ENCODE measurements at regions not wholly inside any gene's neighbourhood (a gene's known extent, or its start where the extent isn't known, plus 50 kb on each side); places are given as distances from the start of the nearest gene placed in this dataset.

GRCh38 chr5:86155796-86156195, 461.9 kb upstream of the COX7C start:
- no peak for DNase-seq (ENCODE audit: low read depth)
- TF ChIP-seq CTCF (conservative IDR thresholded peaks at IDR 0.05; ENCODE audit: low read depth, low read length) = no peak
- no peak overlapping the region for H3K4me3 ChIP-seq (ENCODE audit: low read length)

GRCh38 chr5:86170194-86170593, 447.5 kb upstream of the COX7C start:
- no peak for TF ChIP-seq CTCF (conservative IDR thresholded peaks at IDR 0.05; ENCODE audit: low read depth, low read length)
- DNase-seq (ENCODE audit: low read depth) = no peak
- H3K4me3 ChIP-seq (ENCODE audit: low read length) = no peak overlapping the region

- DNase-seq (ENCODE audit: low read depth) = no peak
- TF ChIP-seq CTCF (conservative IDR thresholded peaks at IDR 0.05; ENCODE audit: low read depth, low read length) = no peak
- H3K4me3 ChIP-seq (ENCODE audit: low read length) = no peak overlapping the region
Measured at GRCh38 chr5:86175224-86175623, 442.5 kb upstream of the COX7C start.

GRCh38 chr5:86199287-86199686, 418.5 kb upstream of the COX7C start:
- H3K4me3 ChIP-seq (ENCODE audit: low read length) = no peak overlapping the region
- no peak for DNase-seq (ENCODE audit: low read depth)
- no peak for TF ChIP-seq CTCF (conservative IDR thresholded peaks at IDR 0.05; ENCODE audit: low read depth, low read length)

GRCh38 chr5:86228147-86228546, 389.6 kb upstream of the COX7C start:
- DNase-seq (ENCODE audit: low read depth) = no peak
- no peak for TF ChIP-seq CTCF (conservative IDR thresholded peaks at IDR 0.05; ENCODE audit: low read depth, low read length)
- H3K4me3 ChIP-seq (ENCODE audit: low read length) = no peak overlapping the region

GRCh38 chr5:86232246-86232645, 385.5 kb upstream of the COX7C start:
- no peak for TF ChIP-seq CTCF (conservative IDR thresholded peaks at IDR 0.05; ENCODE audit: low read depth, low read length)
- no peak for DNase-seq (ENCODE audit: low read depth)
- no peak overlapping the region for H3K4me3 ChIP-seq (ENCODE audit: low read length)

GRCh38 chr5:86244153-86244552, 373.6 kb upstream of the COX7C start:
- no peak overlapping the region for H3K4me3 ChIP-seq (ENCODE audit: low read length)
- no peak for DNase-seq (ENCODE audit: low read depth)
- TF ChIP-seq CTCF (conservative IDR thresholded peaks at IDR 0.05; ENCODE audit: low read depth, low read length) = no peak

All from retinal pigment epithelial cell (primary cell).